GM18858 (cell line): ENCODE measurements at regions not wholly inside any gene's neighbourhood (a gene's known extent, or its start where the extent isn't known, plus 50 kb on each side); places are given as distances from the start of the nearest gene placed in this dataset.

Experiments
- ATAC-seq: cut with Tn5 transposase; IDR thresholded peaks from one replicate; pipeline ENCODE4 v1.9.1; 2021; ENCODE audit not compliant: unreplicated experiment

GRCh38 chr2:103103678-103104077 lies 341.8 kb downstream of the TMEM182 start:
- no peak for ATAC-seq

GRCh38 chr2:103119352-103119751 lies 357.5 kb downstream of the TMEM182 start:
- no peak for ATAC-seq

GRCh38 chr2:103121106-103121505 lies 359.3 kb downstream of the TMEM182 start:
- ATAC-seq = no peak

- no peak for ATAC-seq
These were observed 361.7 kb downstream of the TMEM182 start for GRCh38 chr2:103123516-103123915.

- ATAC-seq = no peak
These were observed 369.0 kb downstream of the TMEM182 start for GRCh38 chr2:103130857-103131256.

GRCh38 chr2:103132536-103133217 lies 370.8 kb downstream of the TMEM182 start:
- ATAC-seq = peak; percentile 98

GRCh38 chr2:103135679-103136078 lies 373.8 kb downstream of the TMEM182 start:
- ATAC-seq = no peak

- peak; percentile 71 for ATAC-seq
These were observed 376.5 kb downstream of the TMEM182 start for GRCh38 chr2:103138123-103138901.

GRCh38 chr2:103139628-103140268 lies 377.9 kb downstream of the TMEM182 start:
- ATAC-seq = no peak

- ATAC-seq = no peak
These were observed 383.0 kb downstream of the TMEM182 start for GRCh38 chr2:103144837-103145236.

- ATAC-seq = no peak
These were observed 383.9 kb downstream of the TMEM182 start for GRCh38 chr2:103145739-103146138.

- ATAC-seq = no peak
These were observed 389.2 kb downstream of the TMEM182 start for GRCh38 chr2:103151046-103151445.

GRCh38 chr2:103152556-103152955 lies 390.7 kb downstream of the TMEM182 start:
- ATAC-seq = no peak

GRCh38 chr2:103153580-103154284 lies 391.9 kb downstream of the TMEM182 start:
- ATAC-seq = no peak

GRCh38 chr2:103155308-103155707 lies 393.5 kb downstream of the TMEM182 start:
- no peak for ATAC-seq

- ATAC-seq = no peak
These were observed 397.2 kb downstream of the TMEM182 start for GRCh38 chr2:103159018-103159417.

GRCh38 chr2:103161456-103162289 lies 399.8 kb downstream of the TMEM182 start:
- peak; percentile 80 for ATAC-seq

- no peak for ATAC-seq
These were observed 402.9 kb downstream of the TMEM182 start for GRCh38 chr2:103164748-103165147.

GRCh38 chr2:103165836-103166235 lies 404.0 kb downstream of the TMEM182 start:
- no peak for ATAC-seq
